Testis (tissue), 2 donors: ENCODE measurements at regions not wholly inside any gene's neighbourhood (a gene's known extent, or its start where the extent isn't known, plus 50 kb on each side); places are given as distances from the start of the nearest gene placed in this dataset.

ENCODE experiments used
- CTCF ChIP-seq, 3 experiments: fragments of 450-650 bp in 2 of 3; fragments of 200-600 bp in 1 of 3; sonication (generic) in 1 of 3; IDR thresholded peaks; one replicate each; pipeline ENCODE4 v1.5.1; 2016 to 2019; ENCODE audit warnings: antibody characterized with exemption in 3 of 3, mild to moderate bottlenecking in 2 of 3, moderate library complexity in 1 of 3
- POLR2A ChIP-seq: fragments of 450-650 bp; IDR thresholded peaks from one replicate; pipeline ENCODE4 v1.6.1; 2017; ENCODE audit warnings: antibody characterized with exemption, mild to moderate bottlenecking, moderate library complexity

GRCh38 chr1:30198795-30199403, 524.5 kb downstream of the MATN1 start:
- TF ChIP-seq CTCF (IDR thresholded peaks at IDR 0.05) (no peak), POLR2A (no peak)
